ENCODE measurements at regions not wholly inside any gene's neighbourhood (a gene's known extent, or its start where the extent isn't known, plus 50 kb on each side); places are given as distances from the start of the nearest gene placed in this dataset.

- Mint-ChIP-seq H3K27ac (no peak overlapping the region), H3K4me1 (no peaks in the 10 kb centered on the region), H3K36me3 (no peaks in the 10 kb centered on the region), H3K9me3 (peaks cover 0 to 6% (median 1%) of the 10 kb centered on the region in 8 donors), H3K4me3 (no peak overlapping the region), H3K27me3 (no peaks in the 10 kb centered on the region)
- ChIA-PET POLR2A (ENCODE audit: partially characterized antibody) (no interaction called here), CTCF (ENCODE audit: partially characterized antibody) (no interaction called here)
- H3K4me1 ChIP-seq (ENCODE audit: insufficient read depth, low read length) = no peaks in the 10 kb centered on the region
- intact Hi-C loops (cut with micrococcal nuclease) = no loop called here
- H3K4me3 ChIP-seq (ENCODE audit: low read length in 2 of 2) = no peak overlapping the region
- H3K27ac ChIP-seq (ENCODE audit: low read depth, low read length) = no peak overlapping the region
- H3K36me3 ChIP-seq (ENCODE audit: insufficient read depth, low read length) = no peaks in the 10 kb centered on the region
- H3K9me3 ChIP-seq (ENCODE audit: control insufficient read depth in 1 of 2, low read length in 2 of 2) = no peaks in the 10 kb centered on the region
- DNase-seq = no peak
- H3K27me3 ChIP-seq (ENCODE audit: insufficient read depth, low read length) = no peaks in the 10 kb centered on the region
These were observed 373.6 kb downstream of the DCDC2C start for GRCh38 chr2:4077017-4077416.

- no peaks in the 10 kb centered on the region for H3K36me3 ChIP-seq (ENCODE audit: insufficient read depth, low read length)
- intact Hi-C loops (cut with micrococcal nuclease) = no loop called here
- no peaks in the 10 kb centered on the region for H3K4me1 ChIP-seq (ENCODE audit: insufficient read depth, low read length)
- H3K36me3 Mint-ChIP-seq = no peaks in the 10 kb centered on the region
- no peak overlapping the region for H3K4me3 ChIP-seq (ENCODE audit: low read length in 2 of 2)
- no peak overlapping the region for H3K27ac ChIP-seq (ENCODE audit: low read depth, low read length)
- H3K27ac Mint-ChIP-seq = no peak overlapping the region
- H3K4me3 Mint-ChIP-seq = no peak overlapping the region
- no peaks in the 10 kb centered on the region for H3K9me3 ChIP-seq (ENCODE audit: control insufficient read depth in 1 of 2, low read length in 2 of 2)
- H3K27me3 ChIP-seq (ENCODE audit: insufficient read depth, low read length) = no peaks in the 10 kb centered on the region
- H3K27me3 Mint-ChIP-seq = no peaks in the 10 kb centered on the region
- H3K4me1 Mint-ChIP-seq = no peaks in the 10 kb centered on the region
- peaks cover 5 to 20% (median 15%) of the 10 kb centered on the region in 8 donors for H3K9me3 Mint-ChIP-seq
- POLR2A ChIA-PET (ENCODE audit: partially characterized antibody) = no interaction called here
- CTCF ChIA-PET (ENCODE audit: partially characterized antibody) = interaction anchor here (0.6 kb wide), 1 partner anchor 1172 kb away, joined by 3 read pairs; no protein-coding TSS in a partner anchor
- no peak for DNase-seq
These were observed 381.8 kb downstream of the DCDC2C start for GRCh38 chr2:4085186-4085585.

GRCh38 chr2:4090668-4091630 is 387.6 kb downstream of the DCDC2C start:
- Mint-ChIP-seq H3K9me3 (peaks cover 2 to 16% (median 5%) of the 10 kb centered on the region in 8 donors), H3K4me3 (no peak overlapping the region), H3K4me1 (no peaks in the 10 kb centered on the region), H3K27me3 (no peaks in the 10 kb centered on the region), H3K36me3 (no peaks in the 10 kb centered on the region), H3K27ac (no peak overlapping the region)
- intact Hi-C loops (cut with micrococcal nuclease) = no loop called here
- Histone ChIP-seq H3K27me3 (ENCODE audit: insufficient read depth, low read length) (no peaks in the 10 kb centered on the region), H3K4me3 (ENCODE audit: low read length in 2 of 2) (no peak overlapping the region), H3K27ac (ENCODE audit: low read depth, low read length) (no peak overlapping the region), H3K4me1 (ENCODE audit: insufficient read depth, low read length) (no peaks in the 10 kb centered on the region), H3K9me3 (ENCODE audit: control insufficient read depth in 1 of 2, low read length in 2 of 2) (no peaks in the 10 kb centered on the region), H3K36me3 (ENCODE audit: insufficient read depth, low read length) (no peaks in the 10 kb centered on the region)
- ChIA-PET CTCF (ENCODE audit: partially characterized antibody) (no interaction called here), POLR2A (ENCODE audit: partially characterized antibody) (no interaction called here)
- no peak for DNase-seq

GRCh38 chr2:4091869-4092268 is 388.5 kb downstream of the DCDC2C start:
- Histone ChIP-seq H3K27me3 (ENCODE audit: insufficient read depth, low read length) (no peaks in the 10 kb centered on the region), H3K27ac (ENCODE audit: low read depth, low read length) (no peak overlapping the region), H3K36me3 (ENCODE audit: insufficient read depth, low read length) (no peaks in the 10 kb centered on the region), H3K9me3 (ENCODE audit: control insufficient read depth in 1 of 2, low read length in 2 of 2) (no peaks in the 10 kb centered on the region), H3K4me1 (ENCODE audit: insufficient read depth, low read length) (no peaks in the 10 kb centered on the region), H3K4me3 (ENCODE audit: low read length in 2 of 2) (no peak overlapping the region)
- DNase-seq = no peak
- H3K27me3 Mint-ChIP-seq = no peaks in the 10 kb centered on the region
- intact Hi-C loops (cut with micrococcal nuclease) = no loop called here
- POLR2A ChIA-PET (ENCODE audit: partially characterized antibody) = no interaction called here
- CTCF ChIA-PET (ENCODE audit: partially characterized antibody) = no interaction called here
- H3K4me1 Mint-ChIP-seq = no peaks in the 10 kb centered on the region
- no peaks in the 10 kb centered on the region for H3K36me3 Mint-ChIP-seq
- H3K27ac Mint-ChIP-seq = no peak overlapping the region
- H3K4me3 Mint-ChIP-seq = no peak overlapping the region
- H3K9me3 Mint-ChIP-seq = peaks cover 0 to 15% (median 5%) of the 10 kb centered on the region in 8 donors

- no peak overlapping the region for H3K4me3 Mint-ChIP-seq
- POLR2A ChIA-PET (ENCODE audit: partially characterized antibody) = no interaction called here
- intact Hi-C loops (cut with micrococcal nuclease) = no loop called here
These were observed 391.4 kb downstream of the DCDC2C start for GRCh38 chr2:4094743-4095142.

GRCh38 chr2:4096978-4097766 is 393.8 kb downstream of the DCDC2C start:
- CTCF ChIA-PET (ENCODE audit: partially characterized antibody) = no interaction called here
- Mint-ChIP-seq H3K4me1 (no peaks in the 10 kb centered on the region), H3K9me3 (peaks cover 0 to 6% (median 3%) of the 10 kb centered on the region in 8 donors), H3K36me3 (no peaks in the 10 kb centered on the region), H3K4me3 (no peak overlapping the region), H3K27ac (no peak overlapping the region), H3K27me3 (no peaks in the 10 kb centered on the region)
- POLR2A ChIA-PET (ENCODE audit: partially characterized antibody) = no interaction called here
- intact Hi-C loops (cut with micrococcal nuclease) = no loop called here
- H3K4me1 ChIP-seq (ENCODE audit: insufficient read depth, low read length) = no peaks in the 10 kb centered on the region
- no peaks in the 10 kb centered on the region for H3K36me3 ChIP-seq (ENCODE audit: insufficient read depth, low read length)
- no peak overlapping the region for H3K4me3 ChIP-seq (ENCODE audit: low read length in 2 of 2)
- H3K27ac ChIP-seq (ENCODE audit: low read depth, low read length) = no peak overlapping the region
- H3K9me3 ChIP-seq (ENCODE audit: control insufficient read depth in 1 of 2, low read length in 2 of 2) = no peaks in the 10 kb centered on the region
- DNase-seq = no peak
- H3K27me3 ChIP-seq (ENCODE audit: insufficient read depth, low read length) = no peaks in the 10 kb centered on the region

More at GRCh38 chr2:4094743-4095142, 391.4 kb downstream of the DCDC2C start:
- H3K36me3 ChIP-seq (ENCODE audit: insufficient read depth, low read length) = no peaks in the 10 kb centered on the region
- CTCF ChIA-PET (ENCODE audit: partially characterized antibody) = no interaction called here
- no peaks in the 10 kb centered on the region for H3K36me3 Mint-ChIP-seq
- no peaks in the 10 kb centered on the region for H3K27me3 ChIP-seq (ENCODE audit: insufficient read depth, low read length)
- no peak overlapping the region for H3K27ac ChIP-seq (ENCODE audit: low read depth, low read length)
- H3K4me1 Mint-ChIP-seq = no peaks in the 10 kb centered on the region
- H3K4me3 ChIP-seq (ENCODE audit: low read length in 2 of 2) = no peak overlapping the region
- DNase-seq = no peak
- H3K27ac Mint-ChIP-seq = no peak overlapping the region
- no peaks in the 10 kb centered on the region for H3K27me3 Mint-ChIP-seq
- H3K9me3 Mint-ChIP-seq = peaks cover 0 to 9% (median 3%) of the 10 kb centered on the region in 8 donors
- no peaks in the 10 kb centered on the region for H3K9me3 ChIP-seq (ENCODE audit: control insufficient read depth in 1 of 2, low read length in 2 of 2)
- H3K4me1 ChIP-seq (ENCODE audit: insufficient read depth, low read length) = no peaks in the 10 kb centered on the region

GRCh38 chr2:4098137-4098536 is 394.8 kb downstream of the DCDC2C start:
- Mint-ChIP-seq H3K36me3 (no peaks in the 10 kb centered on the region), H3K4me3 (no peak overlapping the region), H3K4me1 (no peaks in the 10 kb centered on the region), H3K27ac (no peak overlapping the region), H3K9me3 (peaks cover 0 to 6% (median 3%) of the 10 kb centered on the region in 8 donors), H3K27me3 (no peaks in the 10 kb centered on the region)
- no peaks in the 10 kb centered on the region for H3K9me3 ChIP-seq (ENCODE audit: control insufficient read depth in 1 of 2, low read length in 2 of 2)
- H3K27ac ChIP-seq (ENCODE audit: low read depth, low read length) = no peak overlapping the region
- H3K4me1 ChIP-seq (ENCODE audit: insufficient read depth, low read length) = no peaks in the 10 kb centered on the region
- DNase-seq = no peak
- no peaks in the 10 kb centered on the region for H3K27me3 ChIP-seq (ENCODE audit: insufficient read depth, low read length)
- H3K36me3 ChIP-seq (ENCODE audit: insufficient read depth, low read length) = no peaks in the 10 kb centered on the region
- ChIA-PET POLR2A (ENCODE audit: partially characterized antibody) (no interaction called here), CTCF (ENCODE audit: partially characterized antibody) (no interaction called here)
- H3K4me3 ChIP-seq (ENCODE audit: low read length in 2 of 2) = no peak overlapping the region
- intact Hi-C loops (cut with micrococcal nuclease) = no loop called here

Measured in CD4-positive, alpha-beta memory T cell (primary cell).